Heart right ventricle (tissue), 16 donors: ENCODE measurements at regions not wholly inside any gene's neighbourhood (a gene's known extent, or its start where the extent isn't known, plus 50 kb on each side); places are given as distances from the start of the nearest gene placed in this dataset.

ENCODE experiments used
- ATAC-seq, 8 donors: fragments of 200-7000 bp; cut with Tn5 transposase; one replicate each; pipeline ENCODE4 v1.9.1; 2020; ENCODE audit warnings: mild to moderate bottlenecking in 8 of 8, moderate library complexity in 8 of 8, moderate number of reproducible peaks in 1 of 8
- DNase-seq, 2 donors: peaks; one replicate each; pipeline ENCODE4 v3.0.0-alpha.2; 2020
- H3K27ac ChIP-seq, 10 donors: fragments of 200-600 bp; sonication (generic) in 2 of 10; one replicate each; pipeline versions ENCODE4 v1.5.0 to v1.8.0; 2020 to 2022; ENCODE audit warnings: mild to moderate bottlenecking in 3 of 10
- H3K27me3 ChIP-seq, 7 donors: fragments of 200-600 bp; one replicate each; pipeline ENCODE4 v1.8.0; 2021 to 2022; ENCODE audit warnings: mild to moderate bottlenecking in 2 of 7
- H3K36me3 ChIP-seq, 9 donors: fragments of 200-600 bp; sonication (generic) in 1 of 9; one replicate each; pipeline versions ENCODE4 v1.5.0 to v1.8.0; 2020 to 2022; ENCODE audit warnings: mild to moderate bottlenecking in 2 of 9
- H3K4me1 ChIP-seq, 9 donors: fragments of 200-600 bp; sonication (generic) in 1 of 9; one replicate each; pipeline versions ENCODE4 v1.5.0 to v1.8.0; 2020 to 2022; ENCODE audit warnings: mild to moderate bottlenecking in 4 of 9
- H3K4me3 ChIP-seq, 10 donors: fragments of 200-600 bp; sonication (generic) in 2 of 10; one replicate each; pipeline versions ENCODE4 v1.5.0 to v1.8.0; 2020 to 2022; ENCODE audit warnings: mild to moderate bottlenecking in 7 of 10, moderate library complexity in 2 of 10
- H3K9me3 ChIP-seq, 11 donors: fragments of 200-600 bp in 10 of 11; sonication (generic) in 2 of 11; one replicate each; pipeline versions ENCODE4 v1.5.0 to v1.8.0; 2013 to 2022; ENCODE audit warnings: mild to moderate bottlenecking in 2 of 11, control low read depth in 1 of 11, moderate library complexity in 1 of 11
- CTCF ChIP-seq, 9 donors: fragments of 200-600 bp; sonication (generic) in 2 of 9; IDR thresholded peaks; one replicate each; pipeline versions ENCODE4 v1.5.0 to v1.8.0; 2021 to 2022; ENCODE audit warnings: antibody characterized with exemption in 9 of 9, mild to moderate bottlenecking in 5 of 9, moderate library complexity in 1 of 9
- WGBS, 2 donors: extraction: QIAGEN DNeasy Blood & Tissue Kit; methylation state at CpG; one replicate each; pipeline ENCODE4 v1.1.7; 2013; ENCODE audit warnings: inconsistent platforms in 1 of 2; 5-methylcytosine and 5-hydroxymethylcytosine counted together
- intact Hi-C, 10 donors: fragments of 100-400 bp; cut with DNase I; formaldehyde crosslinking; loops; one replicate each; pipeline versions ENCODE4 v1.11.1 to v1.14.2; 2022
- donor health status: Arrhythmogenic right ventricular cardiomyopathy.
- donor health status: ischemic (EF 13 %, LVEDD 7.1; RV severe dilation, severe dysfunction).
- donor health status: healthy with polysubstance abuse.
- donor health status: DM: no; HTN: yes; CAD: no.
- donor health status: DM: no; HTN: no; CAD: no.
- donor health status: ischemic (EF 25% LVEDD 6.9; RV normal size, moderate dysfunction).
- donor health status: ischemic (EF 25% LVEDD 5.7; RV mildly dilated, moderate dysfunction).
- donor health status: healthy.
- donor health status: DM: yes; HTN: yes; CAD: no.
- donor health status: Ischemic cardiomyopathy.
- donor health status: ischemic (EF 35%, LVEDD 5.7; RV mildly dilated, moderate dysfunction).
- donor health status: nonischemic (EF 11% LVEDD 7.7; RV severe dilation, severe dysfunction).
- donor health status: DM: yes; HTN: yes; CAD: no.
- donor health status: PGD.
- donor health status: ischemic (EF 29% LVEDD 5.4; RV normal size, mild dysfunction).
- donor health status: nonischemic (EF 23%, LVEDD 6.1; RV moderate dilation, normal function).

DNA sequence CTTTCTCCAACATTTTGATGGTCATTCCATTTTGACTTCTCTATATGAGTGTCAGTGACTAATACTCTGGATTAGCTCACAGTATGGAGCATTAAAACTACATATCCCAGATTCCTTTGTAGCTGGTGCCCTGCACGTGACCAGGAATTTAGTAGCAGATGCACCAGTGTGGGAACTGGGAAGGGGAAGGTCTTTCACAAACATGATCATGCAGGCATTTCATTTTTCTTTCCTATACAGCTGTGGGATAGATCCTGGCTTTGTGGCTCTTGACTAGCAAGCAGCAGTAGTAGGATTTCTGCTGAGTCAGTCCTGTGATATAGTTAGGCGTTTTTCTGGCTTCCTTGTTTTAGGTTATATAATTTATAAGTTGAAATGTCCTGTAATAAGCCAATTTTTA is 971.0 kb upstream of the CDH2 start:
- ATAC-seq, result peak in 1 of 8 donors; percentile 61
- Histone ChIP-seq H3K4me3 (no peak overlapping the region), H3K27ac (no peak overlapping the region), H3K9me3 (peaks cover 0 to under 1% (median 0%) of the 10 kb centered on the region in 11 donors), H3K36me3 (no peaks in the 10 kb centered on the region), H3K27me3 (no peaks in the 10 kb centered on the region), H3K4me1 (no peaks in the 10 kb centered on the region)
- no peak for TF ChIP-seq CTCF (IDR thresholded peaks at IDR 0.05)
- no peak for DNase-seq
- WGBS, 2 donors, result 27 to 44% methylated on average over 2 of the region's 2 CpGs
- intact Hi-C loops, result no loop called here

DNA sequence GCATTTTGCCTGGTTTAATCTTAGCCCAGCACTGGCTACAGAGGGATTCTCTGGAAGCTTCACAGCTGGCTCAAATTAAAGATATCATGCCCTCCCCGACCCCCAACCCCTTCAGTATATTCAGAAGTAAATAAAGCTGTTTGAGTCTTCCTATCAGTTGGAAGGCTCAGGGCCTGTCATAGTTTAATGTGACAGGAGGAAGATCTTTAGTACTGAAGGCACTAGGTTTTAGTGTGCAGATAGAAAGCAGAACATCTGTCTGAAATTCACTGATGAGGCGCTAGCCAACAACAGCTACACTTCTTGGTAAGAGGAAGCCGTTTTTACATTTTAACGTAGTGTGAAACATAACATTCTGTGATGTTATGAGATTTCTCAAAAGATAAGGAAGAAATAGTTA is 969.1 kb upstream of the CDH2 start:
- 36 to 45% methylated on average over 4 of the region's 4 CpGs for WGBS, 2 donors

GRCh38 chr18:29140590-29140989 is 963.7 kb upstream of the CDH2 start:
- intact Hi-C loops, result no loop called here
- Histone ChIP-seq H3K27me3 (no peaks in the 10 kb centered on the region), H3K9me3 (peaks cover 0 to 4% (median 0%) of the 10 kb centered on the region in 11 donors), H3K27ac (no peak overlapping the region), H3K36me3 (no peaks in the 10 kb centered on the region), H3K4me1 (no peaks in the 10 kb centered on the region), H3K4me3 (no peak overlapping the region)
- DNase-seq, result no peak
- 93 to 95% methylated on average over 2 of the region's 2 CpGs for WGBS, 2 donors
- no peak for TF ChIP-seq CTCF (IDR thresholded peaks at IDR 0.05)
- ATAC-seq, result no peak

More for the DNA sequence above, 969.1 kb upstream of the CDH2 start:
- Histone ChIP-seq H3K9me3 (peaks cover 0 to 4% (median 0%) of the 10 kb centered on the region in 11 donors), H3K4me1 (no peaks in the 10 kb centered on the region), H3K27ac (no peak overlapping the region), H3K36me3 (no peaks in the 10 kb centered on the region), H3K4me3 (no peak overlapping the region), H3K27me3 (no peaks in the 10 kb centered on the region)
- no peak for TF ChIP-seq CTCF (IDR thresholded peaks at IDR 0.05)
- ATAC-seq, result no peak
- no peak for DNase-seq
- intact Hi-C loops, result no loop called here

DNA sequence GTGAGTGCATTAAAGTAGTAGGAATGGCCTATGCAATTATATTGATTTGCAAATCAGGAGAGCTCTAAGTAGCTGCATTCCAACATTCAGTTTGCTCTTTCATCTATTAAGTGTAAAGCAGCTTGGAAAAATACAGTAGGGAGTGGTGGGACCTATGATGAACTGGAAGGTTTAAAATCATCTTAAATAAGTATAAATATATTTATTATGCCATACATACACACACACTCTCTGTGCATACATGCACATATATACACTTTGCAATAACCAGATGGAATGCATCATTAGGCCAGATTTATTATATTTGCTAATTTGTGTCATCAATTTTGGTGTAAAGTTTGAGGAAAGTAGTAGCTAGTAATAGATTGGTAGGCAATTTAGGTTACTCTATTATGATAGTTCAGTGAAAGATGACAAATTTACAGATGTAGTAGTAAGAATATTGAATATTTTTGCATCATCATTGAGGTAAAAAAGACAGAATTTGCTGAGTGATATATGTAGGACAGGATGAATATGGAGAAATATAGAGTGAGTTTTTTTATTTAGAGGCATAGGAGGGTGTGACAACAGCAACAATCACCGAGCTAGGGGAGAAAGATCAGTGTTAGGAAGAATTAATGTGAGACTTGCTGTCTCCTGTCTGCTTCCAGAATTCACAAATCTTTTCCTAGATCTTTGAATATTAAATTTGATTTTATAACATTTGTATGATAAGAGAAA is 961.0 kb upstream of the CDH2 start:
- Histone ChIP-seq H3K27ac (no peak overlapping the region), H3K9me3 (peaks cover 0 to 3% (median 0%) of the 10 kb centered on the region in 11 donors), H3K4me3 (no peak overlapping the region), H3K4me1 (no peaks in the 10 kb centered on the region), H3K36me3 (no peaks in the 10 kb centered on the region), H3K27me3 (no peaks in the 10 kb centered on the region)
- DNase-seq (no peak), ATAC-seq (no peak)
- WGBS, 2 donors, result 86% methylated on average over 1 of the region's 1 CpG
- intact Hi-C loops, result no loop called here
- TF ChIP-seq CTCF (IDR thresholded peaks at IDR 0.05), result no peak
